Activated CD8-positive, alpha-beta T cell treated with anti-CD3 and anti-CD28 coated beads, Interleukin-2, amount 10 ng/mL, durations not matched to agents 7 days and 5 days (primary cell): ENCODE measurements at regions not wholly inside any gene's neighbourhood (a gene's known extent, or its start where the extent isn't known, plus 50 kb on each side); places are given as distances from the start of the nearest gene placed in this dataset.

Experiments used
- ATAC-seq: fragments of 150-1000 bp; cut with Tn5 transposase; one replicate; pipeline ENCODE4 v1.10.0; 2021; ENCODE audit warnings: moderate library complexity
- CTCF ChIA-PET: fragments of 350-600 bp; sonication (Branson Sonifier 250); formaldehyde crosslinking; loops from one replicate; lab custom pipeline; 2021; ENCODE audit warnings: antibody characterized with exemption; lab: Charles Lee
- POLR2A ChIA-PET: fragments of 350-600 bp; sonication (Branson Sonifier 250); formaldehyde crosslinking; loops from one replicate; lab custom pipeline; 2021; ENCODE audit warnings: antibody characterized with exemption; lab: Charles Lee
- DNase-seq: peaks from one replicate; pipeline ENCODE4 v3.0.0-alpha.2; 2020
- H3K27ac Mint-ChIP-seq: one replicate; pipeline ENCODE4 v1.8.0; 2021; ENCODE audit warnings: mild to moderate bottlenecking, mixed read lengths
- H3K27me3 Mint-ChIP-seq: one replicate; pipeline ENCODE4 v1.8.0; 2021; ENCODE audit warnings: low read depth, mixed read lengths
- H3K36me3 Mint-ChIP-seq: one replicate; pipeline ENCODE4 v1.8.0; 2021; ENCODE audit warnings: low read depth, mixed read lengths
- H3K4me1 Mint-ChIP-seq: one replicate; pipeline ENCODE4 v1.8.0; 2021; ENCODE audit warnings: low read depth, mixed read lengths
- H3K4me3 Mint-ChIP-seq: one replicate; pipeline ENCODE4 v1.8.0; 2021; ENCODE audit warnings: mild to moderate bottlenecking, mixed read lengths
- H3K9me3 Mint-ChIP-seq: one replicate; pipeline ENCODE4 v1.8.0; 2022; ENCODE audit warnings: mixed read lengths; ENCODE audit not compliant: insufficient read depth

- CTCF ChIA-PET = no interaction called here
- H3K4me3 Mint-ChIP-seq = no peak overlapping the region
- no peak for ATAC-seq
These were observed 850.6 kb downstream of the CENPC start for GRCh38 chr4:66694739-66695138.

GRCh38 chr4:66693694-66694093, 851.6 kb downstream of the CENPC start:
- no peak for ATAC-seq
- no peaks in the 10 kb centered on the region for H3K36me3 Mint-ChIP-seq

More at GRCh38 chr4:66694739-66695138, 850.6 kb downstream of the CENPC start:
- H3K27me3 Mint-ChIP-seq = no peaks in the 10 kb centered on the region
- DNase-seq = no peak
- POLR2A ChIA-PET = no interaction called here
- H3K4me1 Mint-ChIP-seq = no peaks in the 10 kb centered on the region
- peaks cover 7% of the 10 kb centered on the region for H3K9me3 Mint-ChIP-seq
- H3K27ac Mint-ChIP-seq = no peak overlapping the region
- no peaks in the 10 kb centered on the region for H3K36me3 Mint-ChIP-seq

GRCh38 chr4:66691101-66691500, 854.2 kb downstream of the CENPC start:
- ChIA-PET POLR2A (no interaction called here), CTCF (no interaction called here)
- Mint-ChIP-seq H3K9me3 (peaks cover 3% of the 10 kb centered on the region), H3K36me3 (no peaks in the 10 kb centered on the region), H3K4me3 (no peak overlapping the region), H3K27me3 (no peaks in the 10 kb centered on the region), H3K4me1 (no peaks in the 10 kb centered on the region), H3K27ac (no peak overlapping the region)
- ATAC-seq (no peak), DNase-seq (no peak)

More at GRCh38 chr4:66693694-66694093, 851.6 kb downstream of the CENPC start:
- Mint-ChIP-seq H3K27me3 (no peaks in the 10 kb centered on the region), H3K27ac (no peak overlapping the region), H3K4me3 (no peak overlapping the region), H3K9me3 (peaks cover 7% of the 10 kb centered on the region), H3K4me1 (no peaks in the 10 kb centered on the region)
- ChIA-PET CTCF (no interaction called here), POLR2A (no interaction called here)
- DNase-seq = no peak

GRCh38 chr4:66688674-66689073, 856.6 kb downstream of the CENPC start:
- ChIA-PET POLR2A (no interaction called here), CTCF (no interaction called here)
- no peaks in the 10 kb centered on the region for H3K27me3 Mint-ChIP-seq
- H3K4me3 Mint-ChIP-seq = no peak overlapping the region
- DNase-seq (no peak), ATAC-seq (no peak)
- no peak overlapping the region for H3K27ac Mint-ChIP-seq
- no peaks in the 10 kb centered on the region for H3K4me1 Mint-ChIP-seq
- H3K36me3 Mint-ChIP-seq = no peaks in the 10 kb centered on the region
- no peaks in the 10 kb centered on the region for H3K9me3 Mint-ChIP-seq

GRCh38 chr4:66687459-66687858, 857.8 kb downstream of the CENPC start:
- DNase-seq = no peak
- ChIA-PET CTCF (no interaction called here), POLR2A (no interaction called here)
- Mint-ChIP-seq H3K4me1 (no peaks in the 10 kb centered on the region), H3K27ac (no peak overlapping the region), H3K4me3 (no peak overlapping the region), H3K9me3 (no peaks in the 10 kb centered on the region), H3K36me3 (no peaks in the 10 kb centered on the region), H3K27me3 (no peaks in the 10 kb centered on the region)
- no peak for ATAC-seq

- H3K9me3 Mint-ChIP-seq = peaks cover 8% of the 10 kb centered on the region
- H3K36me3 Mint-ChIP-seq = no peaks in the 10 kb centered on the region
- H3K4me3 Mint-ChIP-seq = no peak overlapping the region
- H3K27ac Mint-ChIP-seq = no peak overlapping the region
- POLR2A ChIA-PET = no interaction called here
- CTCF ChIA-PET = no interaction called here
- no peaks in the 10 kb centered on the region for H3K4me1 Mint-ChIP-seq
- DNase-seq = no peak
- no peaks in the 10 kb centered on the region for H3K27me3 Mint-ChIP-seq
- ATAC-seq = no peak
These were observed 863.3 kb downstream of the CENPC start for GRCh38 chr4:66681962-66682361.

- H3K4me1 Mint-ChIP-seq = no peaks in the 10 kb centered on the region
- no peaks in the 10 kb centered on the region for H3K27me3 Mint-ChIP-seq
- H3K36me3 Mint-ChIP-seq = no peaks in the 10 kb centered on the region
- no peak overlapping the region for H3K4me3 Mint-ChIP-seq
- H3K9me3 Mint-ChIP-seq = no peaks in the 10 kb centered on the region
- no peak overlapping the region for H3K27ac Mint-ChIP-seq
- ChIA-PET CTCF (no interaction called here), POLR2A (no interaction called here)
- ATAC-seq (no peak), DNase-seq (no peak)
These were observed 878.1 kb downstream of the CENPC start for GRCh38 chr4:66667249-66667648.

GRCh38 chr4:66662620-66663019, 882.7 kb downstream of the CENPC start:
- Mint-ChIP-seq H3K36me3 (no peaks in the 10 kb centered on the region), H3K4me3 (no peak overlapping the region), H3K9me3 (no peaks in the 10 kb centered on the region), H3K4me1 (no peaks in the 10 kb centered on the region), H3K27ac (no peak overlapping the region), H3K27me3 (no peaks in the 10 kb centered on the region)
- no peak for ATAC-seq
- no peak for DNase-seq
- CTCF ChIA-PET = no interaction called here
- POLR2A ChIA-PET = no interaction called here

GRCh38 chr4:66658809-66659208, 886.5 kb downstream of the CENPC start:
- Mint-ChIP-seq H3K27me3 (no peaks in the 10 kb centered on the region), H3K4me3 (no peak overlapping the region), H3K36me3 (no peaks in the 10 kb centered on the region), H3K4me1 (no peaks in the 10 kb centered on the region), H3K27ac (no peak overlapping the region), H3K9me3 (peaks cover 3% of the 10 kb centered on the region)
- DNase-seq (no peak), ATAC-seq (no peak)
- ChIA-PET POLR2A (no interaction called here), CTCF (no interaction called here)

GRCh38 chr4:66655505-66655904, 889.8 kb downstream of the CENPC start:
- no peaks in the 10 kb centered on the region for H3K36me3 Mint-ChIP-seq
- POLR2A ChIA-PET = no interaction called here
- peaks cover 3% of the 10 kb centered on the region for H3K9me3 Mint-ChIP-seq
- ATAC-seq (no peak), DNase-seq (no peak)
- no peak overlapping the region for H3K27ac Mint-ChIP-seq
- no peaks in the 10 kb centered on the region for H3K27me3 Mint-ChIP-seq
- no peaks in the 10 kb centered on the region for H3K4me1 Mint-ChIP-seq
- CTCF ChIA-PET = no interaction called here
- no peak overlapping the region for H3K4me3 Mint-ChIP-seq

- DNase-seq (no peak), ATAC-seq (no peak)
- no peak overlapping the region for H3K27ac Mint-ChIP-seq
- H3K9me3 Mint-ChIP-seq = peaks cover 3% of the 10 kb centered on the region
- CTCF ChIA-PET = no interaction called here
- H3K27me3 Mint-ChIP-seq = no peaks in the 10 kb centered on the region
- POLR2A ChIA-PET = no interaction called here
- no peak overlapping the region for H3K4me3 Mint-ChIP-seq
- no peaks in the 10 kb centered on the region for H3K36me3 Mint-ChIP-seq
- H3K4me1 Mint-ChIP-seq = no peaks in the 10 kb centered on the region
These were observed 891.4 kb downstream of the CENPC start for GRCh38 chr4:66653937-66654336.

GRCh38 chr4:66649236-66649635, 896.1 kb downstream of the CENPC start:
- CTCF ChIA-PET = no interaction called here
- H3K4me1 Mint-ChIP-seq = no peaks in the 10 kb centered on the region
- H3K4me3 Mint-ChIP-seq = no peak overlapping the region
- no peak overlapping the region for H3K27ac Mint-ChIP-seq
- no peaks in the 10 kb centered on the region for H3K36me3 Mint-ChIP-seq
- H3K27me3 Mint-ChIP-seq = no peaks in the 10 kb centered on the region
- no peak for ATAC-seq
- POLR2A ChIA-PET = no interaction called here
- no peaks in the 10 kb centered on the region for H3K9me3 Mint-ChIP-seq
- DNase-seq = no peak

- ChIA-PET CTCF (no interaction called here), POLR2A (no interaction called here)
- DNase-seq = no peak
- no peaks in the 10 kb centered on the region for H3K9me3 Mint-ChIP-seq
- ATAC-seq = no peak
- H3K36me3 Mint-ChIP-seq = no peaks in the 10 kb centered on the region
- no peak overlapping the region for H3K4me3 Mint-ChIP-seq
- H3K4me1 Mint-ChIP-seq = no peaks in the 10 kb centered on the region
- no peaks in the 10 kb centered on the region for H3K27me3 Mint-ChIP-seq
- no peak overlapping the region for H3K27ac Mint-ChIP-seq
These were observed 897.4 kb downstream of the CENPC start for GRCh38 chr4:66647926-66648325.
